HEK293 (cell line): ENCODE measurements at regions not wholly inside any gene's neighbourhood (a gene's known extent, or its start where the extent isn't known, plus 50 kb on each side); places are given as distances from the start of the nearest gene placed in this dataset.

Source experiments
- GLIS2 ChIP-seq: fragments of 450-650 bp; formaldehyde crosslinking; IDR thresholded peaks from 2 replicates; pipeline ENCODE4 v1.5.1; 2016; ENCODE audit warnings: missing biosample characterization, missing genetic modification characterization
- OVOL3 ChIP-seq: fragments of 450-650 bp; formaldehyde crosslinking; IDR thresholded peaks from 2 replicates; pipeline ENCODE4 v1.5.1; 2016; ENCODE audit warnings: missing biosample characterization, missing genetic modification characterization
- RBAK ChIP-seq: fragments of 450-650 bp; formaldehyde crosslinking; IDR thresholded peaks from 2 replicates; pipeline ENCODE4 v1.5.1; 2016; ENCODE audit warnings: missing biosample characterization, missing genetic modification characterization
- YY1 ChIP-seq: fragments of 450-650 bp; formaldehyde crosslinking; IDR thresholded peaks from 2 replicates; pipeline ENCODE4 v1.5.1; 2018; ENCODE audit warnings: missing biosample characterization, missing genetic modification characterization
- ZNF155 ChIP-seq: fragments of 450-650 bp; formaldehyde crosslinking; IDR thresholded peaks from 2 replicates; pipeline ENCODE4 v1.5.1; 2016; ENCODE audit warnings: missing biosample characterization, missing genetic modification characterization
- ZNF274 ChIP-seq, 2 experiments: fragments of 200-500 bp in 1 of 2; fragments of 450-650 bp in 1 of 2; sonication (Bioruptor generic) in 1 of 2; formaldehyde crosslinking in 1 of 2; IDR thresholded peaks; 2 replicates each; pipeline versions ENCODE4 v1.5.1 to v1.6.1; 2014 to 2016; ENCODE audit warnings: borderline replicate concordance in 1 of 2, inconsistent platforms in 1 of 2, low read length in 1 of 2, missing biosample characterization in 1 of 2, missing genetic modification characterization in 1 of 2
- ZNF350 ChIP-seq: fragments of 450-650 bp; formaldehyde crosslinking; IDR thresholded peaks from 2 replicates; pipeline ENCODE4 v1.5.0; 2017; ENCODE audit warnings: missing biosample characterization, mild to moderate bottlenecking, missing genetic modification characterization
- ZNF792 ChIP-seq: fragments of 450-650 bp; formaldehyde crosslinking; IDR thresholded peaks from 2 replicates; pipeline ENCODE4 v1.5.1; 2016; ENCODE audit warnings: missing biosample characterization, missing genetic modification characterization
- TF ChIP-seq, protein P1 (sequence below): fragments of 450-650 bp; formaldehyde crosslinking; IDR thresholded peaks from 2 replicates; pipeline ENCODE4 v1.5.1; 2016; ENCODE audit warnings: missing biosample characterization, missing genetic modification characterization
- TF ChIP-seq, protein P2 (sequence below): fragments of 450-650 bp; formaldehyde crosslinking; IDR thresholded peaks from 2 replicates; pipeline ENCODE4 v1.5.1; 2016; ENCODE audit warnings: missing biosample characterization, missing genetic modification characterization
- TF ChIP-seq, protein P3 (sequence below): fragments of 450-650 bp; formaldehyde crosslinking; IDR thresholded peaks from 2 replicates; pipeline ENCODE4 v1.5.1; 2016; ENCODE audit warnings: missing biosample characterization, missing genetic modification characterization
- TF ChIP-seq, protein P4 (sequence below): fragments of 450-650 bp; formaldehyde crosslinking; IDR thresholded peaks from 2 replicates; pipeline ENCODE4 v1.5.1; 2016; ENCODE audit warnings: missing biosample characterization, missing genetic modification characterization

DNA sequence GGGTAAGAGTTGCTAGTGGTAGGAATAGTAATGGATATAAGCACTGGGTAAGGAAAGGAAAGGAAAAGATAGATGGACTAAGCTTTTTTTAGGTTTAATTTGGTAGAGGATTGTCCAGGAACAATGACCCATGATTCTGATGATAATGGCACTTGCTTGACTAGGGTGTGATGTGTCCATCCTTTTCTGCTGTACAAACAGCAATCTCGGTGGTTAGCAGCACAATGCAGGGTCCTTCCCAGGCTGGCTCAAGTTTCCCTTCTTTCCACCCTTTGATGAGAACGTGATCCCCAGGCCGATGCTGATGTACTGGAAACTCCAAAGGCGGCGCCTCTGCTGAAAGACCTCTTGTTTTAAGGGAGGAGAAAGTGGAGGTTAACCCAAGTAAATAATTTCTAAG lies 105.3 kb downstream of the TMEM167A start:
- TF ChIP-seq, protein P1, sequence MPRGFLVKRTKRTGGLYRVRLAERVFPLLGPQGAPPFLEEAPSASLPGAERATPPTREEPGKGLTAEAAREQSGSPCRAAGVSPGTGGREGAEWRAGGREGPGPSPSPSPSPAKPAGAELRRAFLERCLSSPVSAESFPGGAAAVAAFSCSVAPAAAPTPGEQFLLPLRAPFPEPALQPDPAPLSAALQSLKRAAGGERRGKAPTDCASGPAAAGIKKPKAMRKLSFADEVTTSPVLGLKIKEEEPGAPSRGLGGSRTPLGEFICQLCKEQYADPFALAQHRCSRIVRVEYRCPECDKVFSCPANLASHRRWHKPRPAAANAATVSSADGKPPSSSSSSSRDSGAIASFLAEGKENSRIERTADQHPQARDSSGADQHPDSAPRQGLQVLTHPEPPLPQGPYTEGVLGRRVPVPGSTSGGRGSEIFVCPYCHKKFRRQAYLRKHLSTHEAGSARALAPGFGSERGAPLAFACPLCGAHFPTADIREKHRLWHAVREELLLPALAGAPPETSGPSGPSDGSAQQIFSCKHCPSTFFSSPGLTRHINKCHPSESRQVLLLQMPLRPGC (tag by site-specific recombination): no peak
- TF ChIP-seq YY1 (tag by site-specific recombination) (no peak), RBAK (no peak), ZNF792 (tag by site-specific recombination) (no peak), GLIS2 (tag by site-specific recombination) (no peak), OVOL3 (no peak), ZNF274 (IDR thresholded peaks at IDR 0.05; ENCODE audit: low read length) (no peak), ZNF274 (tag by site-specific recombination; IDR thresholded peaks at IDR 0.05; ENCODE audit: borderline replicate concordance) (no peak), ZNF350 (no peak), ZNF155 (tag by site-specific recombination) (no peak)
- TF ChIP-seq, protein P2, sequence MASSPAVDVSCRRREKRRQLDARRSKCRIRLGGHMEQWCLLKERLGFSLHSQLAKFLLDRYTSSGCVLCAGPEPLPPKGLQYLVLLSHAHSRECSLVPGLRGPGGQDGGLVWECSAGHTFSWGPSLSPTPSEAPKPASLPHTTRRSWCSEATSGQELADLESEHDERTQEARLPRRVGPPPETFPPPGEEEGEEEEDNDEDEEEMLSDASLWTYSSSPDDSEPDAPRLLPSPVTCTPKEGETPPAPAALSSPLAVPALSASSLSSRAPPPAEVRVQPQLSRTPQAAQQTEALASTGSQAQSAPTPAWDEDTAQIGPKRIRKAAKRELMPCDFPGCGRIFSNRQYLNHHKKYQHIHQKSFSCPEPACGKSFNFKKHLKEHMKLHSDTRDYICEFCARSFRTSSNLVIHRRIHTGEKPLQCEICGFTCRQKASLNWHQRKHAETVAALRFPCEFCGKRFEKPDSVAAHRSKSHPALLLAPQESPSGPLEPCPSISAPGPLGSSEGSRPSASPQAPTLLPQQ (tag by site-specific recombination): no peak
- TF ChIP-seq, protein P3, sequence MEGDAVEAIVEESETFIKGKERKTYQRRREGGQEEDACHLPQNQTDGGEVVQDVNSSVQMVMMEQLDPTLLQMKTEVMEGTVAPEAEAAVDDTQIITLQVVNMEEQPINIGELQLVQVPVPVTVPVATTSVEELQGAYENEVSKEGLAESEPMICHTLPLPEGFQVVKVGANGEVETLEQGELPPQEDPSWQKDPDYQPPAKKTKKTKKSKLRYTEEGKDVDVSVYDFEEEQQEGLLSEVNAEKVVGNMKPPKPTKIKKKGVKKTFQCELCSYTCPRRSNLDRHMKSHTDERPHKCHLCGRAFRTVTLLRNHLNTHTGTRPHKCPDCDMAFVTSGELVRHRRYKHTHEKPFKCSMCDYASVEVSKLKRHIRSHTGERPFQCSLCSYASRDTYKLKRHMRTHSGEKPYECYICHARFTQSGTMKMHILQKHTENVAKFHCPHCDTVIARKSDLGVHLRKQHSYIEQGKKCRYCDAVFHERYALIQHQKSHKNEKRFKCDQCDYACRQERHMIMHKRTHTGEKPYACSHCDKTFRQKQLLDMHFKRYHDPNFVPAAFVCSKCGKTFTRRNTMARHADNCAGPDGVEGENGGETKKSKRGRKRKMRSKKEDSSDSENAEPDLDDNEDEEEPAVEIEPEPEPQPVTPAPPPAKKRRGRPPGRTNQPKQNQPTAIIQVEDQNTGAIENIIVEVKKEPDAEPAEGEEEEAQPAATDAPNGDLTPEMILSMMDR (tag by site-specific recombination): no peak
- TF ChIP-seq, protein P4, sequence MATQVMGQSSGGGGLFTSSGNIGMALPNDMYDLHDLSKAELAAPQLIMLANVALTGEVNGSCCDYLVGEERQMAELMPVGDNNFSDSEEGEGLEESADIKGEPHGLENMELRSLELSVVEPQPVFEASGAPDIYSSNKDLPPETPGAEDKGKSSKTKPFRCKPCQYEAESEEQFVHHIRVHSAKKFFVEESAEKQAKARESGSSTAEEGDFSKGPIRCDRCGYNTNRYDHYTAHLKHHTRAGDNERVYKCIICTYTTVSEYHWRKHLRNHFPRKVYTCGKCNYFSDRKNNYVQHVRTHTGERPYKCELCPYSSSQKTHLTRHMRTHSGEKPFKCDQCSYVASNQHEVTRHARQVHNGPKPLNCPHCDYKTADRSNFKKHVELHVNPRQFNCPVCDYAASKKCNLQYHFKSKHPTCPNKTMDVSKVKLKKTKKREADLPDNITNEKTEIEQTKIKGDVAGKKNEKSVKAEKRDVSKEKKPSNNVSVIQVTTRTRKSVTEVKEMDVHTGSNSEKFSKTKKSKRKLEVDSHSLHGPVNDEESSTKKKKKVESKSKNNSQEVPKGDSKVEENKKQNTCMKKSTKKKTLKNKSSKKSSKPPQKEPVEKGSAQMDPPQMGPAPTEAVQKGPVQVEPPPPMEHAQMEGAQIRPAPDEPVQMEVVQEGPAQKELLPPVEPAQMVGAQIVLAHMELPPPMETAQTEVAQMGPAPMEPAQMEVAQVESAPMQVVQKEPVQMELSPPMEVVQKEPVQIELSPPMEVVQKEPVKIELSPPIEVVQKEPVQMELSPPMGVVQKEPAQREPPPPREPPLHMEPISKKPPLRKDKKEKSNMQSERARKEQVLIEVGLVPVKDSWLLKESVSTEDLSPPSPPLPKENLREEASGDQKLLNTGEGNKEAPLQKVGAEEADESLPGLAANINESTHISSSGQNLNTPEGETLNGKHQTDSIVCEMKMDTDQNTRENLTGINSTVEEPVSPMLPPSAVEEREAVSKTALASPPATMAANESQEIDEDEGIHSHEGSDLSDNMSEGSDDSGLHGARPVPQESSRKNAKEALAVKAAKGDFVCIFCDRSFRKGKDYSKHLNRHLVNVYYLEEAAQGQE: no peak
